ENCODE measurements at regions not wholly inside any gene's neighbourhood (a gene's known extent, or its start where the extent isn't known, plus 50 kb on each side); places are given as distances from the start of the nearest gene placed in this dataset.

DNA sequence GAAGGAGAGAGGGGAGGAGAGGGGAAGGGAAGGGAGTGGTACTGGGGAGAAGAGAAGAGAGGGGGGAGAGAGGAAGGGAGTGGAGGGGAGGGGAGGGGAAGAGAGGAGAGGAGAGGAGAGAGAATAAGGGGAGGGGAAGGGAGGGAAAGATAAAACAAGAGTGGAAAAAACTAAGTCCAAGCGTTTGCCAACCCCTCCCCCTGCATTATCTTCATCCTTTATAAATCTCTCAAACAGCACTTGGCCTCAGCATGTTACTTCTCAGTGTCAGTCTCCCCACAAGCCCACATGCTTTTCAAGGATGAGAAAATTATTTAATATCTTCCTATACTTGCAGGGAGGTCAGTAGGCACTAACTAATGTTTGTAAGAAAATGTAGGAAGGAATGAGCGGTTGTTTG is 204.5 kb downstream of the LSM5 start:
- no peak overlapping the region for H3K27ac ChIP-seq (ENCODE audit: low read depth in 2 of 2, low read length in 1 of 2)
- no peak overlapping the region for H2AFZ ChIP-seq (ENCODE audit: low read depth)
- peaks cover 26% of the 10 kb centered on the region; the same call in 1 of the 2 replicates for H3K27me3 ChIP-seq (ENCODE audit: insufficient read depth)
- no peak overlapping the region for H3K4me2 ChIP-seq
- POLR2A ChIA-PET, result no interaction called here
- H3F3A ChIP-seq (replicated peaks; ENCODE audit: insufficient read depth), result no peaks in the 10 kb centered on the region
- H4K20me1 ChIP-seq (ENCODE audit: insufficient read depth), result no peaks in the 10 kb centered on the region
- H3K4me1 ChIP-seq (ENCODE audit: control insufficient read depth in 1 of 2, insufficient read depth in 2 of 2, low read depth in 1 of 2, low read length in 1 of 2), result no peaks in the 10 kb centered on the region; a peak in 1 of 4 replicates
- CTCF ChIA-PET, result interaction anchor here (0.7 kb wide), 1 partner anchor 75 kb away, joined by 5 read pairs; no protein-coding TSS in a partner anchor
- no peaks in the 10 kb centered on the region for H3K79me2 ChIP-seq (ENCODE audit: insufficient read depth)
- H3K9ac ChIP-seq, result no peak overlapping the region
- TF ChIP-seq GABPA (IDR thresholded peaks at IDR 0.05; ENCODE audit: low read depth) (no peak), FOXJ3 (CRISPR knock-in tag; IDR thresholded peaks at IDR 0.05) (no peak), SMC3 (IDR thresholded peaks at IDR 0.05; ENCODE audit: low read depth, low read length) (no peak), FOXM1 (IDR thresholded peaks at IDR 0.05; ENCODE audit: low read depth) (no peak)
- no peaks in the 10 kb centered on the region for H3K9me3 ChIP-seq
- no peaks in the 10 kb centered on the region for H3K9me2 ChIP-seq
- H3K36me3 ChIP-seq (replicated peaks in 1 of 2; ENCODE audit: control insufficient read depth in 1 of 2, insufficient read depth in 2 of 2, low read length in 1 of 2), result no peaks in the 10 kb centered on the region
- H3K4me3 ChIP-seq (ENCODE audit: low read depth in 2 of 2, low read length in 1 of 2), result no peak overlapping the region
- 7% methylated on average over 2 of the region's 2 CpGs for WGBS (ENCODE audit: low lambda C conversion rate)
- no peak for DNase-seq

DNA sequence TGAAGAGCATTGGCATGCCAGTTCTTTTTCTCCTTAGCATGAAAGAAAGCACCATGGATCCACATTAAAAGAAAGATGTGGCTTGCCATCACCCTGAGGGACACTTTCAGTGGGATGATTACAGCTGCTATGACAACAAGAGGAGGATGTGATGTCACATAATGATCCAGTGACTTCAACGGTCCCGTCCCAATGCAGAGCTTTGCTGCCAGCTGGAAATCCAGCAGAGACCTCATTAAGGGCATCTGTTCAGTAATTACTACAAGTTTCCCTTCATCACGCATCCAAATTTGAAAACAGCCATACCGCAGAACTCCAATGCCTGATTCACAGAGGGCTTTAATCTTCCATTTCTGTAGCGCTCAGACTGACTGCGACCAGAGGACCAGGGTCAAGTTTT is 206.6 kb downstream of the LSM5 start:
- peaks cover 11% of the 10 kb centered on the region; the same call in 1 of the 2 replicates for H3K27me3 ChIP-seq (ENCODE audit: insufficient read depth)
- TF ChIP-seq TCF12 (IDR thresholded peaks at IDR 0.05) (no peak), NFIC (IDR thresholded peaks at IDR 0.05; ENCODE audit: borderline replicate concordance) (no peak)
- CTCF ChIA-PET, result no interaction called here
- no peaks in the 10 kb centered on the region for H3K4me1 ChIP-seq (ENCODE audit: control insufficient read depth in 1 of 2, insufficient read depth in 2 of 2, low read depth in 1 of 2, low read length in 1 of 2)
- no peaks in the 10 kb centered on the region for H3K36me3 ChIP-seq (replicated peaks in 1 of 2; ENCODE audit: control insufficient read depth in 1 of 2, insufficient read depth in 2 of 2, low read length in 1 of 2)
- 14% methylated on average over 6 of the region's 6 CpGs for WGBS (ENCODE audit: low lambda C conversion rate)
- no peaks in the 10 kb centered on the region for H3K9me2 ChIP-seq
- POLR2A ChIA-PET, result no interaction called here
- H3F3A ChIP-seq (replicated peaks; ENCODE audit: insufficient read depth), result no peaks in the 10 kb centered on the region
- no peak overlapping the region for H3K4me2 ChIP-seq
- no peak for DNase-seq
- no peak overlapping the region for H3K4me3 ChIP-seq (ENCODE audit: low read depth in 2 of 2, low read length in 1 of 2)
- H3K79me2 ChIP-seq (ENCODE audit: insufficient read depth), result no peaks in the 10 kb centered on the region
- H3K9me3 ChIP-seq, result no peaks in the 10 kb centered on the region
- H3K9ac ChIP-seq, result no peak overlapping the region
- no peak overlapping the region for H3K27ac ChIP-seq (ENCODE audit: low read depth in 2 of 2, low read length in 1 of 2)
- no peak overlapping the region for H2AFZ ChIP-seq (ENCODE audit: low read depth)
- no peaks in the 10 kb centered on the region for H4K20me1 ChIP-seq (ENCODE audit: insufficient read depth)

DNA sequence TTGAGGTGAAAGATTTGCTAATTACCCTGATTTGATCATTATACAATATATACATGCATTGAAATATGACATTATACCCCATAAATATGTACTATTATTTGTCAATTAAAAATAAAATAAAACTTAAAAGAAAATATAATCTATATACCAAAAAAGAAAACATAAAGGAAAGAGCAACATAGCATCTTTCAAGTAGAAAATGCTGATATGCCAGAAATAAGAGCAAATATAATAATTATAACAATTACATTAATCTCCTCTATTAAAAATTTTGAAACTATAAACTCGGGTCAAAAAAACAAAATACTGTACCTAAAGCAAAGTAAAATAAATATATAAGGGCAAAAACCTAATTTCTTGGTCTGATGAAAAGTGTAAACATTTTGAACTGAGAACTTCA is 209.3 kb upstream of the PDE1C start:
- Histone ChIP-seq H3F3A (replicated peaks; ENCODE audit: insufficient read depth) (no peaks in the 10 kb centered on the region), H3K27me3 (ENCODE audit: insufficient read depth) (peaks cover 9% of the 10 kb centered on the region; the same call in 1 of the 2 replicates), H3K36me3 (replicated peaks in 1 of 2; ENCODE audit: control insufficient read depth in 1 of 2, insufficient read depth in 2 of 2, low read length in 1 of 2) (no peaks in the 10 kb centered on the region), H3K9ac (no peak overlapping the region), H3K9me3 (no peaks in the 10 kb centered on the region), H3K4me2 (no peak overlapping the region), H4K20me1 (ENCODE audit: insufficient read depth) (no peaks in the 10 kb centered on the region), H3K4me1 (ENCODE audit: control insufficient read depth in 1 of 2, insufficient read depth in 2 of 2, low read depth in 1 of 2, low read length in 1 of 2) (no peaks in the 10 kb centered on the region), H3K9me2 (no peaks in the 10 kb centered on the region), H3K27ac (ENCODE audit: low read depth in 2 of 2, low read length in 1 of 2) (no peak overlapping the region), H2AFZ (ENCODE audit: low read depth) (no peak overlapping the region), H3K79me2 (ENCODE audit: insufficient read depth) (no peaks in the 10 kb centered on the region), H3K4me3 (ENCODE audit: low read depth in 2 of 2, low read length in 1 of 2) (no peak overlapping the region)
- ChIA-PET POLR2A (no interaction called here), CTCF (interaction anchor here (1.0 kb wide), 1 partner anchor 68 kb away, joined by 3 read pairs; no protein-coding TSS in a partner anchor)
- TF ChIP-seq RAD21 (IDR thresholded peaks at IDR 0.05; ENCODE audit: low read length) (no peak), RFX5 (IDR thresholded peaks at IDR 0.05; ENCODE audit: low read length) (no peak), EP300 (IDR thresholded peaks at IDR 0.05; ENCODE audit: borderline replicate concordance in 1 of 2, low read depth in 1 of 2, low read length in 1 of 2) (no peak), CHD2 (IDR thresholded peaks at IDR 0.05; ENCODE audit: low read length, partially characterized antibody) (no peak), MEF2A (IDR thresholded peaks at IDR 0.05; ENCODE audit: borderline replicate concordance, low read depth) (no peak)
- TF ChIP-seq, protein P1, sequence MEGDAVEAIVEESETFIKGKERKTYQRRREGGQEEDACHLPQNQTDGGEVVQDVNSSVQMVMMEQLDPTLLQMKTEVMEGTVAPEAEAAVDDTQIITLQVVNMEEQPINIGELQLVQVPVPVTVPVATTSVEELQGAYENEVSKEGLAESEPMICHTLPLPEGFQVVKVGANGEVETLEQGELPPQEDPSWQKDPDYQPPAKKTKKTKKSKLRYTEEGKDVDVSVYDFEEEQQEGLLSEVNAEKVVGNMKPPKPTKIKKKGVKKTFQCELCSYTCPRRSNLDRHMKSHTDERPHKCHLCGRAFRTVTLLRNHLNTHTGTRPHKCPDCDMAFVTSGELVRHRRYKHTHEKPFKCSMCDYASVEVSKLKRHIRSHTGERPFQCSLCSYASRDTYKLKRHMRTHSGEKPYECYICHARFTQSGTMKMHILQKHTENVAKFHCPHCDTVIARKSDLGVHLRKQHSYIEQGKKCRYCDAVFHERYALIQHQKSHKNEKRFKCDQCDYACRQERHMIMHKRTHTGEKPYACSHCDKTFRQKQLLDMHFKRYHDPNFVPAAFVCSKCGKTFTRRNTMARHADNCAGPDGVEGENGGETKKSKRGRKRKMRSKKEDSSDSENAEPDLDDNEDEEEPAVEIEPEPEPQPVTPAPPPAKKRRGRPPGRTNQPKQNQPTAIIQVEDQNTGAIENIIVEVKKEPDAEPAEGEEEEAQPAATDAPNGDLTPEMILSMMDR (IDR thresholded peaks at IDR 0.05), result no peak
- no peak for DNase-seq
- WGBS (ENCODE audit: low lambda C conversion rate), result 0% methylated on average over 1 of the region's 1 CpG

Data from SK-N-SH (cell line).